ENCODE measurements at regions not wholly inside any gene's neighbourhood (a gene's known extent, or its start where the extent isn't known, plus 50 kb on each side); places are given as distances from the start of the nearest gene placed in this dataset.
"Not testable (repeated sequence)": the region's sequence is repeated elsewhere in the genome, so short reads cannot be mapped to it uniquely, and the experiment has no call there.

GRCh38 chr16:33980736-33981135 lies 521.3 kb downstream of the TP53TG3F start:
- not testable (repeated sequence) for TF ChIP-seq CTCF, POLR2AphosphoS5 (IDR thresholded peaks at IDR 0.05)
